ENCODE measurements at regions not wholly inside any gene's neighbourhood (a gene's known extent, or its start where the extent isn't known, plus 50 kb on each side); places are given as distances from the start of the nearest gene placed in this dataset.

DNA sequence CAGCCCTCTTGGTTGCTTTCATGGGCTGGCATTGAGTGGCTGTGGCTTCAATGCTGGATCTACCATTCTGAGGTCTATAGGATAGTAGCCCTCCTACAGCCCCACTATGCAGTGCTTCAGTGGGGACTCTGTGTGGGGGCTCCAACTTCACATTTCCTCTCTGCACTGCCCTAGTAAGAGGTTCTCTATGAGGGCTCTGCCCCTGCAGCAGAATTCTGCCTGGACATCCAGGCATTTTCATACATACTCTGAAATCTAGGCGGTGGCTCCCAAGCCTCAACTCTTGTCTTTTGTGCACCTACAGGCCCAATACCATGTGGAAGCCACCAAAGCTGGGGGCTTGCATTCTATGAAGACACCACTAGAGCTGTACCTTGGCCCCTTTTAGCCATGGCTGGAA lies 195.8 kb downstream of the IGSF11 start:
- no peak for DNase-seq (ENCODE audit: low read depth in 2 of 2)

DNA sequence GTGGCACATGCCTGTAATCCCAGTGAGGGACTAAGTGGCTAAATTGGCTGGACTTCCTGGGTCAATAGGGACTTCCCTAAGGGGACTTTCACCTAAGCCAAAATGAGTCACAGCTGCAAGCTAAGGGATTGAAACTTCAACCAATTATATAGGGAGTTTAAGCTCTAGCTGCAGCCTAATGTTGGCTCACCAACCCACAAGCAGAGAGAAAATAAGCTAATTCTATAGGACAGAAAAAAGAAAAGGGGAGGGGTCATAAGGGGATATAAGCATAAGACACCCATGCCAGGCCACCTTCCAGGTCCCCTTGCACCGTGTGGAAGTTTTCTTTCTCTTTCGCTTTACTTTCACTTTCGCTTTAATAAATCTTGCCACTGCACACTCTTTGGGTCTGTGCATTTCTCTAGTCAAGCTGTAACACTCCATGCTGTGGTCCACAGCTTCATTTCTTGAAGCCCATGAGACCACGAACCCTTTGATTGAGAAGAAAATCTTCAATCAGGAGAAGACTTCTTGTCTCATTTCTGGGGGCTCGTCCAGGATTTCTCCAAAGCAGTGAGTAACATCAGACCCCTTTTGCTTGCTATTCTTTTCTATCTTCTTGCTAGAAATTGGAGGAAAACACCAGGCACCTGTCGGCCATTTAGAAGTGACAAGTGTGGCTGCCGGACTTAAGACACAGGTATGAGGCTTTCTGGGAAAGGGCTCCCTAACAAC lies 192.3 kb downstream of the IGSF11 start:
- peak in 1 of 2 donors; percentile 2 for DNase-seq (ENCODE audit: low read depth in 2 of 2)

DNA sequence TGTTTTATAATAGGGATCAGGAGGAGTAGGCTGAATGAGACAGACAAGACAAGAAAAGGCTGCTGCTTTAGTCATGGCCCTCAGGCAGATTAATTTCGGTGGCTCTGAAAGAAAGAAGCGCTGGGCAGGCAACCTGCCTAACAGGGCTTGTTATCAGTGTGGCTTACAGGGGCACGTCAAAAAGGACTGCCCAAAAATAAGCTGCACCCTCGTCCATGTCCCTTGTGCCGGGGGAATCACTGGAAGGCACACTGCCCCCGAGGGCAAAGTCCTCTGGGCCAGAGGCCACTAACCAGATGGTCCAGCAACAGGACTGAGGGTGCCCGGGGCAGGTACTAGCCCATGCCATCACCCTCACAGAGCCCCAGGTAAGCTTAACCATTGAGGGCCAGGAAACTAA lies 188.5 kb downstream of the IGSF11 start:
- no peak for DNase-seq (ENCODE audit: low read depth in 2 of 2)

Data from lung microvascular endothelial cell (primary cell).